Astrocyte (in vitro differentiated cells and primary cell): ENCODE measurements at regions not wholly inside any gene's neighbourhood (a gene's known extent, or its start where the extent isn't known, plus 50 kb on each side); places are given as distances from the start of the nearest gene placed in this dataset.

Experiments used
- CTCF ChIP-seq: IDR thresholded peaks from 2 replicates; pipeline ENCODE4 v1.5.1; 2011; ENCODE audit warnings: low read depth, mild to moderate bottlenecking, inconsistent platforms, low read length, moderate library complexity; ENCODE audit not compliant: insufficient read depth
- EZH2 ChIP-seq: IDR thresholded peaks from 2 replicates; pipeline ENCODE4 v1.6.1; 2012; ENCODE audit warnings: mild to moderate bottlenecking, low read length, inconsistent platforms; ENCODE audit not compliant: insufficient read depth

DNA sequence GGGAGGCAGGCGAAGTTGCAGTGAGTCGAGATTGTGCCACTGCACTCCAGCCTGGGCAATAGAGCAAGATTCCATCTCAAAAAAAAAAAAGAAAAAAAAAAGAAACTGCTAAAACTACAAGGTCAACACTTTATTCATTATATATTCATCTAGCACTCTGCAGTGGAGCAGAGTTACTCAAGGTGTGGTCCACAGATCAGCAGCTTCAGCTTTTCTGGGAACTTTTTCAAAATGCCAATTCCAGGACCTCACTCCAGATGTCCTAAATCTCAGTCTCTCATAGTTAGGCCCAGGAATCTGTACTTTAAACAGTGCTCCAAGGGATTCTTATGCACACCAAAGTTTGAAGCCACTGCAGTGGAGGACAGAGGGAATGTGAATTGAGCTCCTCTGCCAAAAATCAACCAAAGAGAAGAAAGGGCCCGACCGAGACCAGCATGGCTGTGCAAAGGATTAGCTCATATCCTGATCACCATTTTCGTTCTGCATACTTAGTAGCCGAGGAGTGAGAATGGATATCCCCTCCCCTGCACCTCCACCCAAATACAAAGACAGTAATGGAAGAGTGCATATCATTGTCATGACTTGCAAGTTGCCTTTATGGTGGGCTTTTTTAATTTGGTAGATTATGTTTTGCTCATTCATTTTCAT lies 201.9 kb downstream of the MEX3B start:
- TF ChIP-seq CTCF: no peak
- TF ChIP-seq EZH2: no peak
